ENCODE measurements at regions not wholly inside any gene's neighbourhood (a gene's known extent, or its start where the extent isn't known, plus 50 kb on each side); places are given as distances from the start of the nearest gene placed in this dataset.
A peak's percentile ranks its signal among the peaks of the same experiment; 100 is the strongest.
"Not testable (repeated sequence)": the region's sequence is repeated elsewhere in the genome, so short reads cannot be mapped to it uniquely, and the experiment has no call there.

DNA sequence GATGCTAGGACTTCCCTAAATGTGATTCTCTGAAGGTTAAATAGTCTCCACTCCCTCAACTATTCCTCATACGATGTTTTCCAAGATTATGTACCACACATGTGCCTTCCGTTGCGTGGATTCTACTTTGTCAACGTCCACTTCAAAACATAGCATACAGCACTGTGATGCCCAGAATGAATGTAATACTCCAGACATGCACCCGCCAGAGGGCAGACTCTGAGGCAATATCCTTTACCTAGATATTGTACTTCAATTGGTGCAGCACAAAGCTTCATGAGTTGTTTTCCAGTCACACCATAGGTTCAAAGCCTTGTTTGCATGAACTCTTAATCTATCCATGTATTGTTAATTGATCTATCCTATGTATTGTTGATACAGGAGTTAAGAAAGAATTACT, 201.0 kb upstream of the NABP1 start:
- no peak for DNase-seq

DNA sequence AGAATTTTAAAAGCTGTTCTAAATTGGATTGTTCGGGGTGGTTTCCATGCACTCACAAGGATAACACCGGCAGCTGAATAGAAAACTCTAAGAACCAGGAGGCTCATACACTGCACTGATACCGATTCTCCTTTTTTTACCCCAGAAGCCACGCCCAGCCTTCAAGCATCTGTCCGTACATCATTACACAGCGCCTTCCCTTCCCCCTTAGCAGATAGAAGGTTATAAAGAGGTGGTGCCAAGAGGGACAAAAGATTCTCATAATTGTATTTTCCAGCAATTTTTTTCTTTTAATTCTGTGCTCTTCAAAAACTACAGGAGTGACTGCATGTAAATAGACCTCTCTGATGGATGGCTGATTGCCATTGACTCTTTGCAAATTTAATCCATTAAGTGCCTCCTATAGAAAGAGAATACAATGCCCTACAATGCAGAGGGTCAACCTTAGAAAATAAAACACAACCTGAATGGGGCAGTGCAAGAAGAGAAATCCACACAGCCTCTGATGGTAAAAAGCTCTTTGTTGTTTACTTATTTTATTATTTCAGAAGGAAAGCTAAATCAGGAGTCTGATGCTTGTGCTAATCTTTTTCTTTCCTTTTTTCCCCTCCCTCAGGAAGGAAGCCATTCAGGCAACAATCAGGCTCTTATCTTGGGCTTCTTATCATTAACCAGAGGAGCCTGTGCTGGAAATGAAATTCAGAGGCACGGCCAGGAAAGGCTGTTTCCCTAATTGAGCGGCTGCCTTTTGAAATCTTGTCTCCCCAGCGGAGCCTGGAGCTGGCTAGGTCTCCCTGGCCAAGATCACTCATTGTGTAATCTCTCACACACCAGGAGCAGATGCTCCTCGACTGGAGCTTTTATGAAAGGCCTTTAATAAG, 198.9 kb upstream of the NABP1 start:
- DNase-seq, result no peak

DNA sequence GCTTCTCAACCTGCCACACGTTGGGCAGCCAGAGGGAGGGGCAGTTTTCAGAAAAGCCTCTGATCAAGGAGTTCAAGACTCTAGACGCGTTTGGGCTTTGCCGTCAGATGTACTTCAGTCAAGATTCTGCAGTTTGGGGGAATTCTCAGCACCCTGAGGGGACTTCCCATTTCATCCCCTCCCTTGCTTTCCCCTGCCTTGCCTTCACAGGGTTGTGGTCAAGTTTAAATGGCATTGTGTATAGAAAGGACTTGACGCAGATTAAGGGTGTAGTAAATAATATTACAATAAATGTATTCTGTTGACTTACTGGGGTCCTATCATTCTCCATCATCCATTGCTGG, 198.3 kb upstream of the NABP1 start:
- no peak for DNase-seq

- DNase-seq, result no peak
These were observed 196.4 kb upstream of the NABP1 start for GRCh38 chr2:191481305-191482070.

- DNase-seq, result no peak
These were observed 194.8 kb upstream of the NABP1 start for GRCh38 chr2:191483117-191483516.

DNA sequence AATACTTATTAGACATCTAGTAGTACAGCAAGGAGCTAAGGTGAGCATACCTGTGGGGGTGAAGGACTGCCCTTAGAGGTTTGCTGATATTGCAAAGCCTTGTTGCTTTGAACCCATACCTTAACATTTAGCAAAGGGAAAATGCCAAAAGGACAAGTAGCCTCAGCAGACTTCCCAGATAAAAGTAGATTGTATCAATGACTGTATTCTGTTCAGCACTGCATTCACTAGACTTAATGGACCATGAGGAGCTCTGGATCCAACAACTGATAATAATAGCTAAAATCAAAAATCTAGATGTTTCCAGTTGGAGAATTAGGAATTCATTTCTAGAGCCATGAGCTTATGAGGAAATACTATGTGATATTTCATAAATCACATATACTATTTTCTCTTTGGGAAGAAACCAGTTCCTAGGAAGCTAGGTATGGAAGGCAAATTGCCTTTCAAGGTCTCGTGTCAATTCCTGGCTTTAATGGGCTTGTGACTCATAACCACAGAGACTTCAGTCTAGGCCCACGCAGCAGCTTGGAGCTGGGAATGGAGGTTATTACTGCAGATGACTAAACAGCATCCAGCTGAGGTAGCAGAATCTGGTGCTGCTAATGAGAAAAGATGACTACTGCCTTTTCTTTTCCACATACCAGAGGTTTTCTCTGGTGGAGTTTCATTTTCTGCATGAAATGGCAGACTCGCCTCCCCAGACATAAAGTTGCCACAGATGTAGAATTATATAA, 191.2 kb upstream of the NABP1 start:
- no peak for DNase-seq

DNA sequence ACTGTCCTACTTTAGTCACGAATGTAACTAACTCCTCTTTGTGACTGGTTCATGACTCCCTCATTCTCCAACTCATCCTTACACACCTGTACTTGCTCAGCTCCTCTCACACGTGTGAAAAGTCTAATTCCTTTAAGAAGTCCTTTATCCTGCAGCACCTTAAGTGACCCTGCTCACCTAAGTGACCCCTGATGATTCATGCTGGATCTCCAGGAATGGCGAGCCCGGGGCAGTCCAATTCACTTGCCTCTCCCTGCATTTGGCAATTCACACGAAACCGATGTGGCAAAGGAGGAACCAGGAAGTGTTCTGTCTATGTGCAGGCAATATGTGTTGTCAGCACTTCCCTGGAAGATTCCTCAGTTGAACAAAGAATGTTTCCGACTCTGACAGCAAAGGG, 189.8 kb upstream of the NABP1 start:
- peak in 1 of 14 donors; percentile 2 for DNase-seq

GRCh38 chr2:191489177-191489576, 188.8 kb upstream of the NABP1 start:
- no peak for DNase-seq

- DNase-seq, result no peak
These were observed 181.1 kb upstream of the NABP1 start for GRCh38 chr2:191496838-191497237.

DNA sequence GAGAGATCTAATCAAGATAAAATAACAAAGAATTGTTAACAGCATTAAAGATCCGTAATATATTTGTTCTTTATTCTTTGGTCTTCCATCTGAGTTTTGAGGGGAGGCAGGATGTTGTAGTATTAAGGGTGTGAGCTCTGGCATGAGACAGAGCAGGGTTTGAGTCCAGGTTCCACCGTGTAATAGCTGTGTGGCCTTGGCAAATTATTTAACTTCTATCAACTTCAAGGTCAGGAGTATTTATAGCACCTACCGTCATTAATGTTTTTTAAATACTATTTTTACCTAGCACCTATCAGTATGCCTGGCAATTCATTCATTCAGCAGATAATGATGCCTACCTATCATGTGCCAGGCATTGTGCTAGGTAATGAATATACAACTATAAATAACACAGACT, 180.1 kb upstream of the NABP1 start:
- no peak for DNase-seq

DNA sequence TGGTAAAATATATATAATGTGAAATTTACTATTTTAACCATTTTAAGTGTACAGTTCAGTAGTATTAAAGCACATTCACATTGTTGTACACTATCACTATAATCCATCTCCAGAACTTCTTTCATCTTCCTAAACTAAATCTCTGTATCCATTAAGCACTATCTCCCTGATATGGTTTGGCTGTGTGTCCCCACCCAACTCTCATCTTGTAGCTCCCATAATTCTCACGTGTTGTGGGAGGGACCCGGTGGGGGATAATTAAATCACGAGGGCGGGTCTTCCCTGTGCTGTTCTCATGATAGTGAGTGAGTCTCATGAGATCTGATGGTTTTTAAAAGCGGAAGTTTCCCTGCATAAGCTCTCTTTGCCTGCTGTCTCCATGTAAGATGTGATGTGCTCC, 178.9 kb upstream of the NABP1 start:
- DNase-seq, result no peak

DNA sequence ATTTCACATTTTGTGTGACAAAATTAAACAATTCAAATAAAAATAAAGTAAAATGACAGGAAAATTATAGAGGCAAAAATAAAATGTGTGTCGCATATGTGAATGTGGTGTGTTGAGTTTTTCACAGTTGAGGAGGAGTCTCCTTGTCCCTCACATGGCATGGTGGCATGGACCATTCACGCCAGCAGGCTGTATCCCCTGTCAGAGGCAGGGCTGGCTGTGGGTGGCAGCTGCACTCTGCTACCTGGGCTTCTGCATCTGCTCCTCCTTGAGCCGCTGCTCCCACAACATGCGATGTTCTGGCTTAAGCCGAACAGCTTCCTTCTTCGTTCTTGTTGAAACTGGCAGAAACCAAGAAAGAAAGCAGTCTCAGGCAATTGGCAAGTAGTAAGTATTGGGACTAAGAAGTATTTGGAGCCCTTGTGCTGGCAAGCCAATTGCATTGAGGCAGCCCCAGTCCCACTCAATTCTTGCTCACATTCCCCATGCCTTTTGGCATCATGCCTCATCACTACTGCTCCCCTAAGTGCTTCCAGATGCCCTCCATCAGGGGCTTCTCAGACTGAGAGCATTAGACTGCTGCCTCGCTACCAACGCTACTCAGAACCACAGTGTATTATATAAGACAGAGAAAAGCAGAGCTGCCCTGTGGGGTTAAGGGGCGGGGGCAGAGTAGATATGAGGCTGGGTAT, 177.9 kb upstream of the NABP1 start:
- no peak for DNase-seq

DNA sequence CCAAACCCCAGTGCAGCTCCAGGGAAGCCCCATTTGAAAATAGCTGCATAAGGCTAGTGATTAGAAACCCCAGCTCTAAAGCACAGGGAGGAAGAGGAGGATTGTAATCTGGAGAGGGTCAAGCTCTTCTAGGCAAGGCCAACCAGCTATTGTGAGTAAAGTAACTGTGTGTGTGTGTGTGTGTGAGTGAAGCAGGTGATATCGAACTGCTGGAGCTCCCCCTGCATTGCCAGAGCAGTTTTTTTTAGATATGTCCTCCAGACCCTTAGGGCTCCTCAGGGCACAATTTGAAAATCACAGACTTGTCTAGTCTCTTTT, 177.4 kb upstream of the NABP1 start:
- DNase-seq, result no peak

GRCh38 chr2:191500884-191501560, 176.9 kb upstream of the NABP1 start:
- no peak for DNase-seq

DNA sequence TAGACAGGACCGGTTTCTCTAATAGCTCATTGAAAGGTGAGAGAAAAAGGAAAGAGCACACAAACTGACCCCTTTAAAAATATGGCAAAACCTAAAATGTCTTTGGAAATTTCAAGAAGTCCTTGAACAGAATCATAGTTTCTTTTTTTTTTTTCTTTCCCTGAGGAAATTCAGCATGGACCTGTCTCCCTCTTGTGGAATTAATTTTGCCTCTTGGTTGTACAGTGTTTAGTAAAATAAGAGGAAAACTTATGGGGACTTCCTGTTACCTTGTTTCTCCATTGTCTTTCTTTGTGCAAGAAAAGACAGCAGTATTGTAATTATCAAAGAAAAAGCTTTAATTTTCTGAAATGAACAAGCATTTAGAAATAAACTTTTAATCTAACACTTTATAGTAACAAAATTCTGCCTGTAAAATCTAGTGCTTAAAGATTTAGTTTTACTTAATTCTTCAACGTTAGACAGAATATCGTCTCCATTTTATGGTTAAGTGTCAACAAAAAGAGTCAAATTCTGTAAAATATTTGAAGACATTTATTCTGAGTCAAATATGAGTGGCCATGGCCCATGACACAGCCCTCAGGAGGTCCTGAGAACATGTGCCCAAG, 176.3 kb upstream of the NABP1 start:
- DNase-seq, result no peak

- DNase-seq, result no peak
These were observed 171.4 kb upstream of the NABP1 start for GRCh38 chr2:191506515-191506914.

GRCh38 chr2:191507252-191507853, 170.6 kb upstream of the NABP1 start:
- DNase-seq, result not testable (repeated sequence)

GRCh38 chr2:191508738-191509137, 169.2 kb upstream of the NABP1 start:
- no peak for DNase-seq

DNA sequence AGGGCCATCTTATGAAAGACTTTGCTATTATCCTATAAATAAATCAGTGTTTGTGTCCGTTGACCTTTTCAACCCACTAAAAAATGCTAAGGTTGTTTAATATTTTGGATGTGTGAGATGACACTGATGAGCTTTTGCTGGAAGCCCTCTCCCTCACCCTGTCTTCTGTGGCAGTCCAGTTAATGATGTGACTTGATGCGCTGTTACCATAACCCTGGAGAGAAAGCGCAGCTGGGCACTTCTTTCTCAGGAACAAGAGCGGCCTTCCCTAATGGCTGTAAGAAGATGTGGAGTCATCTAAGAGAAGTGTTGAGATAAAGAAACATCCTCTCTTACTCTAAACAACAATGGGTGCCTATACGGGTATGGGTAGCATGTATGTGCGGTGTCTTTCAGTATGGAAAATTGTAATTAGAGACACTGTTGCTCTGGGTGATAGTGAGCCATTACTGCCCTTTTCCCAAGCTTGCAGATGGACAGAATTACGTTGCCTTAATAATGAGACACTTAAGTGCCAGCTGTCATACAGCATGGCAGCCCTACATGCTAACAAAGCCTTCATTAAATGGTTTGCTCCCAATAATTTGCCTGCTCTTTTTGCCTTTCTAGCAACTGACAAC, 165.6 kb upstream of the NABP1 start:
- DNase-seq, result no peak

DNA sequence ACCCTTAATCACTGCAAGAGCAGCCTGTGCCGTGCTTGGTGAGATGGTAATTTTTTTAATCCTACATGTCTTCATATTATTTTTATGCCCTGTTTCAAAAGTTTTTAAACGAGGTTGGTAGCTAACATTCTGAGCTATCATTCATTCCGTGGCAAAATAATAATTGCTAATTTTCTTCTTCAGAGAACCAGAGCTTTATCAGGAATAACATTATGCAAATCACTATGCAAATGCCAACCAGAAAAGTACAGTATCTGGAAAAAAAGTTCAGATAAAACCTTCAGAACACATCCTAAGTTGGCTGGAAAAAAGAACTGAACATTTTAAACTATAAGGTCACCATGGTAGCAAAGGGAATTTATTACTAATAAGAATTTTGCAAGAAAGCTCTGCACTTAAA, 165.1 kb upstream of the NABP1 start:
- no peak for DNase-seq

DNA sequence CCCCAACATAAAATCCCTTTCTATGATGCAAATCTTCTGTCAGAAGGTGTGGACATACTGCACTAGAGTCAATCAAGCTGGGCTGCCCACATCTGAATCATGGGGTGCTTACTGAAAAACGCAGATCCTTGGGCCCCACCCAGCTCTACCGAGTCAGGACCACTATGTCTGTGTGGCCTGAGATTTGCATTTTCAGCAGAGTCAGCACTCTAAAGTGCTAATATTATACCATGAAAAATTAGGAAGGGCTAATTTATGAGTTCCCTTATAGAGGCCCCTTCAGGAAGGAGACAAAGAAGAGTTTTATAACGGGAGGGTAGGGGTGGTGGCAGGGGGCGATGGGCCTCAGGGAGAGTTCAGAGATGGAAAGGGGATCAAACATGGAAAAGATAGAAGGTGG, 163.3 kb upstream of the NABP1 start:
- no peak for DNase-seq

All from C1 segment of cervical spinal cord (tissue), 14 donors.